Right atrium auricular region (tissue), 2 donors: ENCODE measurements at regions not wholly inside any gene's neighbourhood (a gene's known extent, or its start where the extent isn't known, plus 50 kb on each side); places are given as distances from the start of the nearest gene placed in this dataset.
"Not testable (repeated sequence)": the region's sequence is repeated elsewhere in the genome, so short reads cannot be mapped to it uniquely, and the experiment has no call there.

Experiments
- DNase-seq: peaks from one replicate; pipeline ENCODE4 v3.0.0-alpha.2; 2019; ENCODE audit warnings: low spot score
- H3K27ac ChIP-seq, 2 donors: fragments of 200-600 bp; sonication (generic); 1 replicate in 1 of 2; 2 replicates in 1 of 2; pipeline ENCODE4 v1.5.1; 2016 to 2019
- H3K27me3 ChIP-seq, 2 donors: fragments of 200-600 bp; sonication (generic); one replicate each; pipeline versions ENCODE4 v1.5.1 to v1.6.0; 2017 to 2019
- H3K36me3 ChIP-seq: fragments of 200-600 bp; sonication (generic); one replicate; pipeline ENCODE4 v1.5.1; 2016
- H3K4me1 ChIP-seq, 2 donors: fragments of 200-600 bp; sonication (generic); one replicate each; pipeline versions ENCODE4 v1.5.1 to v1.6.0; 2017 to 2019
- H3K4me3 ChIP-seq, 2 donors: fragments of 200-600 bp; sonication (generic); 1 replicate in 1 of 2; 2 replicates in 1 of 2; pipeline ENCODE4 v1.5.1; 2017 to 2019; ENCODE audit warnings: mild to moderate bottlenecking in 1 of 2, moderate library complexity in 1 of 2
- H3K9me3 ChIP-seq, 2 donors: fragments of 200-600 bp; sonication (generic); one replicate each; pipeline ENCODE4 v1.5.1; 2019
- TF ChIP-seq, protein P1 (sequence below), 2 donors: fragments of 200-600 bp; sonication (generic); IDR thresholded peaks; one replicate each; pipeline ENCODE4 v1.5.1; 2019; ENCODE audit warnings: antibody characterized with exemption in 2 of 2

DNA sequence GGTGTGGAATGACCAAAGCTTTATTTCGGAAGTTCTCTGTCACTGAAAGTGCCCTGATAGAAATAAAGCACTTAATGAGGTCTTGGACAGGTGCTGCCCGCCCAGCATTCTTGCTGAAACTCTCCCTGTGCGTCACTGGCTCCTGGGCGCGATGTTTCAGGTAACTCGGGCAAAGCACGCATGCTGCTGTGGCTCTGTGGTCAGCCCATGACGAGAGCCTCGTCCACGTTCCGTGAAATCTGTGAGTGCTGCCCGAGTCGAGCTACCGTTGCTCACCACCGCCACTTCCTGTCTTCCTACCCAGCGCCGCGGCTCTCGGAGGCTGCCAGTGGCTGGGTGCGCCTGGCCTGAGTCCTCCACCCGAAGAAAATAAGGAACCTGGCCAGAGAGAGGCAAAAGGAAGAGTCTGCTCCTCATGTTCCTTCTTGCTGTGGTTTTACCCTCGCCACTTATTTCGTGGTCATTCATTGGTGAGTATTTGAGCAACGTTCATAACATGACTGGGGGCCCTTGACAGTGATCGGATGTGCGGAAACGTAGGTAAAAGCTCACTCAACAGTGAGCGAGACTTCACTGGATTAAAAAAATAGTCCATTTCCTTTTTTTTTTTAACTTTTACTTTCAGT is 95.5 kb downstream of the MAP3K8 start:
- H3K4me1 ChIP-seq: no peaks in the 10 kb centered on the region
- peak; percentile 80 for DNase-seq

DNA sequence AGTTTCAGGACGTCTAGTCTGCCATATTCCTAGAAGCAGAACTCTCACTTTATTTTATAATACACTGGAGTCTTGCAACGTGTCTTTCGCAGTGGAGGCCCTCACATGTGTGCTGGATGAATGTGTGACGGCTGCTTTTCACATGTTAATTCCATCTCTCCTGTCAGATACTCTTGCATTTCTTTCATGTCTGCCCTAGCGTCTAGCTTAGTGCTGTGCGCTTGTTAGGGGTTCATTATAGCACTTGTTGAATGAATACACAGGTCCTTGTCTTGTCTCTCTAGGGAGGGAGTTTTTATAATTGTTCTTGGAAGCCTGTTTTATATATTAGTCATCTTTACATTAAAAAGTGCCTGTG is 94.4 kb downstream of the MAP3K8 start:
- TF ChIP-seq, protein P1, sequence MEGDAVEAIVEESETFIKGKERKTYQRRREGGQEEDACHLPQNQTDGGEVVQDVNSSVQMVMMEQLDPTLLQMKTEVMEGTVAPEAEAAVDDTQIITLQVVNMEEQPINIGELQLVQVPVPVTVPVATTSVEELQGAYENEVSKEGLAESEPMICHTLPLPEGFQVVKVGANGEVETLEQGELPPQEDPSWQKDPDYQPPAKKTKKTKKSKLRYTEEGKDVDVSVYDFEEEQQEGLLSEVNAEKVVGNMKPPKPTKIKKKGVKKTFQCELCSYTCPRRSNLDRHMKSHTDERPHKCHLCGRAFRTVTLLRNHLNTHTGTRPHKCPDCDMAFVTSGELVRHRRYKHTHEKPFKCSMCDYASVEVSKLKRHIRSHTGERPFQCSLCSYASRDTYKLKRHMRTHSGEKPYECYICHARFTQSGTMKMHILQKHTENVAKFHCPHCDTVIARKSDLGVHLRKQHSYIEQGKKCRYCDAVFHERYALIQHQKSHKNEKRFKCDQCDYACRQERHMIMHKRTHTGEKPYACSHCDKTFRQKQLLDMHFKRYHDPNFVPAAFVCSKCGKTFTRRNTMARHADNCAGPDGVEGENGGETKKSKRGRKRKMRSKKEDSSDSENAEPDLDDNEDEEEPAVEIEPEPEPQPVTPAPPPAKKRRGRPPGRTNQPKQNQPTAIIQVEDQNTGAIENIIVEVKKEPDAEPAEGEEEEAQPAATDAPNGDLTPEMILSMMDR (IDR thresholded peaks at IDR 0.05): no peak
- no peak overlapping the region for H3K4me3 ChIP-seq
- no peak for DNase-seq
- no peak overlapping the region for H3K27ac ChIP-seq
- H3K36me3 ChIP-seq: no peaks in the 10 kb centered on the region
- H3K27me3 ChIP-seq: no peaks in the 10 kb centered on the region
- H3K4me1 ChIP-seq: no peaks in the 10 kb centered on the region
- H3K9me3 ChIP-seq: no peaks in the 10 kb centered on the region

More for the DNA sequence above, 95.5 kb downstream of the MAP3K8 start:
- Histone ChIP-seq H3K4me3 (no peak overlapping the region), H3K9me3 (no peaks in the 10 kb centered on the region), H3K36me3 (no peaks in the 10 kb centered on the region), H3K27ac (peak overlapping the region in 1 of 2 donors; percentile 29), H3K27me3 (no peaks in the 10 kb centered on the region)
- TF ChIP-seq, protein P1 (IDR thresholded peaks at IDR 0.05): no peak

- Histone ChIP-seq H3K27me3 (no peaks in the 10 kb centered on the region), H3K36me3 (no peaks in the 10 kb centered on the region), H3K4me1 (no peaks in the 10 kb centered on the region), H3K27ac (no peak overlapping the region), H3K9me3 (no peaks in the 10 kb centered on the region), H3K4me3 (no peak overlapping the region)
- TF ChIP-seq, protein P1 (IDR thresholded peaks at IDR 0.05): no peak
- DNase-seq: no peak
Observed at GRCh38 chr10:30527623-30528428, 93.8 kb downstream of the MAP3K8 start.

DNA sequence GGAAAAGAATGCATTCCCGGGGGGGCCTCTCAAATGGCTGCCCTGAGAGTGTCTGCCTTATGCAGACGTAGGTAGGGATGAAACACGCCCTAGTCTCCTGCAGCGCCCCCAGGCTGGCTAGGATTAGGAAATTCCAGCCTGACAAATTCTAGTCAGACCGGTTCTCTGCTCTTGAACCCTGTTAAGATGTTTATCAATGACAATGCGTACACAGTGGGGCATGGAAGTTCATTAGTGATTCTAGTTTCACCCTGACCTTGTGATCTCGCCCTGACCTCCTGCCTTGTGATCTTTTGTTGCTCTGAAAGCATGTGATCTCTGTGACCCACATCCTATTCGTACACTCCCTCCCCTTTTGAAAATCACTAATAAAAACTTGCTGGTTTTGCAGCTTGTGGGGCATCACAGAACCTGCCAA is 88.7 kb downstream of the MAP3K8 start:
- not testable (repeated sequence) for H3K27ac ChIP-seq, H3K36me3 ChIP-seq, H3K9me3 ChIP-seq, DNase-seq, H3K4me1 ChIP-seq, H3K27me3 ChIP-seq, H3K4me3 ChIP-seq

- H3K4me3 ChIP-seq: no peak overlapping the region
- H3K36me3 ChIP-seq: no peaks in the 10 kb centered on the region
- no peak overlapping the region for H3K27ac ChIP-seq
- H3K9me3 ChIP-seq: peaks cover 0 to 8% of the 10 kb centered on the region in 2 donors
- no peaks in the 10 kb centered on the region for H3K4me1 ChIP-seq
- TF ChIP-seq, protein P1 (IDR thresholded peaks at IDR 0.05): no peak
- no peak for DNase-seq
- H3K27me3 ChIP-seq: no peaks in the 10 kb centered on the region
Observed at GRCh38 chr10:30518907-30519306, 84.9 kb downstream of the MAP3K8 start.
